NOMO-1 treated with dmso at 0.1 percent for 144 hours (cell line): ENCODE measurements at regions not wholly inside any gene's neighbourhood (a gene's known extent, or its start where the extent isn't known, plus 50 kb on each side); places are given as distances from the start of the nearest gene placed in this dataset.
"Not testable (repeated sequence)": the region's sequence is repeated elsewhere in the genome, so short reads cannot be mapped to it uniquely, and the experiment has no call there.

ENCODE experiments used
- DNase-seq: peaks from one replicate; lab custom pipeline; 2025; ENCODE audit not compliant: unreplicated experiment; lab: John Stamatoyannopoulos, UW

GRCh38 chr2:150114089-150114488, 373.4 kb downstream of the RND3 start:
- DNase-seq = not testable (repeated sequence)

GRCh38 chr2:150110548-150110947, 376.9 kb downstream of the RND3 start:
- no peak for DNase-seq

- no peak for DNase-seq
Observed at GRCh38 chr2:150109912-150110311, 377.6 kb downstream of the RND3 start.

GRCh38 chr2:150109028-150109427, 378.4 kb downstream of the RND3 start:
- DNase-seq = no peak

GRCh38 chr2:150107816-150108215, 379.7 kb downstream of the RND3 start:
- DNase-seq = no peak

GRCh38 chr2:150107170-150107569, 380.3 kb downstream of the RND3 start:
- no peak for DNase-seq

- no peak for DNase-seq
Observed at GRCh38 chr2:150101947-150102346, 385.5 kb downstream of the RND3 start.

GRCh38 chr2:150100834-150101233, 386.6 kb downstream of the RND3 start:
- DNase-seq = no peak

GRCh38 chr2:150100336-150100735, 387.1 kb downstream of the RND3 start:
- DNase-seq = no peak

- no peak for DNase-seq
Observed at GRCh38 chr2:150099805-150100204, 387.7 kb downstream of the RND3 start.

- DNase-seq = no peak
Observed at GRCh38 chr2:150097901-150098531, 389.5 kb downstream of the RND3 start.

- DNase-seq = no peak
Observed at GRCh38 chr2:150097402-150097801, 390.1 kb downstream of the RND3 start.

- DNase-seq = no peak
Observed at GRCh38 chr2:150095361-150096095, 391.9 kb downstream of the RND3 start.

GRCh38 chr2:150091846-150092245, 395.6 kb downstream of the RND3 start:
- DNase-seq = no peak

- no peak for DNase-seq
Observed at GRCh38 chr2:150090031-150090430, 397.4 kb downstream of the RND3 start.

- DNase-seq = no peak
Observed at GRCh38 chr2:150088538-150088937, 398.9 kb downstream of the RND3 start.

- no peak for DNase-seq
Observed at GRCh38 chr2:150085478-150085877, 402.0 kb downstream of the RND3 start.

GRCh38 chr2:150081775-150082481, 405.5 kb downstream of the RND3 start:
- DNase-seq = no peak

- no peak for DNase-seq
Observed at GRCh38 chr2:150076281-150076680, 411.2 kb downstream of the RND3 start.

GRCh38 chr2:150075831-150076230, 411.6 kb downstream of the RND3 start:
- no peak for DNase-seq

GRCh38 chr2:150066490-150066889, 421.0 kb downstream of the RND3 start:
- no peak for DNase-seq

- no peak for DNase-seq
Observed at GRCh38 chr2:150063931-150064548, 423.4 kb downstream of the RND3 start.
